GM12878 (cell line): ENCODE measurements at regions not wholly inside any gene's neighbourhood (a gene's known extent, or its start where the extent isn't known, plus 50 kb on each side); places are given as distances from the start of the nearest gene placed in this dataset.

Experiments used
- CTCF ChIP-seq, 3 experiments: IDR thresholded peaks in 2 of 3; conservative IDR thresholded peaks in 1 of 3; 2 replicates each; pipeline ENCODE4 v1.5.1; 2011; ENCODE audit warnings: low read depth in 3 of 3, low read length in 3 of 3, mild to moderate bottlenecking in 3 of 3, control low read depth in 2 of 3, moderate library complexity in 2 of 3, inconsistent platforms in 1 of 3, mixed read lengths in 1 of 3; ENCODE audit not compliant: control insufficient read depth in 2 of 3, insufficient read depth in 1 of 3; ENCODE audit errors: extremely low read depth in 1 of 3
- EZH2 ChIP-seq: IDR thresholded peaks from 2 replicates; pipeline ENCODE4 v1.6.1; 2012; ENCODE audit warnings: low read depth, mild to moderate bottlenecking, control low read depth, inconsistent platforms, low read length, borderline replicate concordance; ENCODE audit not compliant: control insufficient read depth
- HCFC1 ChIP-seq: fragments of 150-350 bp; IDR thresholded peaks from 2 replicates; pipeline ENCODE4 v1.6.1; 2014; ENCODE audit warnings: low read length
- MAX ChIP-seq: IDR thresholded peaks from 2 replicates; pipeline ENCODE4 v1.6.1; 2012; ENCODE audit warnings: low read depth, low read length, improper control_type of control experiment
- MYC ChIP-seq: IDR thresholded peaks from 2 replicates; pipeline ENCODE4 v1.6.1; 2011; ENCODE audit warnings: mild to moderate bottlenecking, low read length, moderate library complexity, inconsistent platforms; ENCODE audit not compliant: insufficient read depth, insufficient replicate concordance, insufficient read length, severe bottlenecking
- RAD21 ChIP-seq: IDR thresholded peaks from 2 replicates; pipeline ENCODE4 v1.6.1; 2011; ENCODE audit warnings: mild to moderate bottlenecking, low read depth, low read length, moderate library complexity; ENCODE audit not compliant: insufficient read depth
- RAD51 ChIP-seq: fragments of 450-650 bp; IDR thresholded peaks from 2 replicates; pipeline ENCODE4 v1.6.1; 2016; ENCODE audit warnings: moderate library complexity, mild to moderate bottlenecking, inconsistent platforms
- YY1 ChIP-seq: IDR thresholded peaks from 2 replicates; pipeline ENCODE4 v1.6.1; 2011; ENCODE audit warnings: low read depth, mild to moderate bottlenecking, low read length

DNA sequence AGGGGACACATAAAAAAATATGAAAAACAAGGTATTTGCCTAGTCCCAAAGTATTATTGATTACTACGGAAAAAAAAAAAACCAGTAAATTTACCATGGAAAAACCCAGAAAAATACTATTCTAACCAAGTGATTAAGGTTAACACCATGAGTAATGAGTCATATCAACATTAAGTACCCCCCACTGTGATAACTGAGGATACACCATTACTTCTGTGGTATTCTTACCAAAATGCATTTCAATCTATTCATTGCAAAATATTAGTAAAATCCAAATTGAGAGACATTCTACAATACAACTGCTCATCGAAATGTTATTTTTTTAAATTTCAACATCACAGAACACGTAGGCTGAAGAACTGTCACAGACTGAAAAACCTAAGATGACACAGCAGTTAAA, 669.8 kb downstream of the ZEB2 start:
- TF ChIP-seq MYC (no peak), RAD51 (no peak), EZH2 (no peak), HCFC1 (no peak), YY1 (no peak), RAD21 (no peak), CTCF (IDR thresholded peaks at IDR 0.05 in 2 of 3, conservative IDR thresholded peaks at IDR 0.05 in 1 of 3; ENCODE audit: control insufficient read depth in 2 of 3, extremely low read depth in 1 of 3, insufficient read depth in 1 of 3, low read depth in 3 of 3, low read length in 3 of 3) (no peak), MAX (no peak)
